DND-41 (cell line): ENCODE measurements at regions not wholly inside any gene's neighbourhood (a gene's known extent, or its start where the extent isn't known, plus 50 kb on each side); places are given as distances from the start of the nearest gene placed in this dataset.

ENCODE experiments used
- CTCF ChIP-seq: IDR thresholded peaks from 2 replicates; pipeline ENCODE4 v1.5.1; 2012; ENCODE audit warnings: borderline replicate concordance, low read length, moderate library complexity, mild to moderate bottlenecking; ENCODE audit not compliant: poor library complexity, severe bottlenecking; ENCODE audit errors: extremely low read depth
- EZH2 ChIP-seq: IDR thresholded peaks from 3 replicates; pipeline ENCODE4 v1.6.1; 2012; ENCODE audit warnings: borderline replicate concordance, low read depth, mild to moderate bottlenecking, moderate library complexity, low read length, inconsistent platforms; ENCODE audit not compliant: severe bottlenecking

GRCh38 chr21:35854281-35854680, 206.0 kb downstream of the SETD4 start:
- TF ChIP-seq CTCF (no peak), EZH2 (no peak)
